ENCODE measurements at regions not wholly inside any gene's neighbourhood (a gene's known extent, or its start where the extent isn't known, plus 50 kb on each side); places are given as distances from the start of the nearest gene placed in this dataset.

GRCh38 chr6:164756142-164756541 lies 553.3 kb downstream of the C6orf118 start:
- DNase-seq (ENCODE audit: low spot score in 2 of 2) = no peak
- Histone ChIP-seq H3K4me1 (no peaks in the 10 kb centered on the region), H3K4me3 (no peak overlapping the region), H3K36me3 (no peaks in the 10 kb centered on the region), H3K9me3 (no peaks in the 10 kb centered on the region), H3K27me3 (no peaks in the 10 kb centered on the region), H3K27ac (no peak overlapping the region)
- 67 to 69% methylated on average over 3 of the region's 3 CpGs for WGBS, 2 donors
- TF ChIP-seq CTCF (IDR thresholded peaks at IDR 0.05) (no peak), POLR2A (IDR thresholded peaks at IDR 0.05) (no peak), EP300 (IDR thresholded peaks at IDR 0.05) (no peak)

GRCh38 chr6:164753517-164753916 lies 555.9 kb downstream of the C6orf118 start:
- Histone ChIP-seq H3K27ac (no peak overlapping the region), H3K36me3 (no peaks in the 10 kb centered on the region), H3K4me1 (peaks cover 0 to 9% (median 0%) of the 10 kb centered on the region in 4 donors), H3K9me3 (no peaks in the 10 kb centered on the region), H3K27me3 (no peaks in the 10 kb centered on the region), H3K4me3 (no peak overlapping the region)
- TF ChIP-seq POLR2A (IDR thresholded peaks at IDR 0.05) (no peak), CTCF (IDR thresholded peaks at IDR 0.05) (no peak), EP300 (IDR thresholded peaks at IDR 0.05) (no peak)
- DNase-seq (ENCODE audit: low spot score in 2 of 2) = no peak

DNA sequence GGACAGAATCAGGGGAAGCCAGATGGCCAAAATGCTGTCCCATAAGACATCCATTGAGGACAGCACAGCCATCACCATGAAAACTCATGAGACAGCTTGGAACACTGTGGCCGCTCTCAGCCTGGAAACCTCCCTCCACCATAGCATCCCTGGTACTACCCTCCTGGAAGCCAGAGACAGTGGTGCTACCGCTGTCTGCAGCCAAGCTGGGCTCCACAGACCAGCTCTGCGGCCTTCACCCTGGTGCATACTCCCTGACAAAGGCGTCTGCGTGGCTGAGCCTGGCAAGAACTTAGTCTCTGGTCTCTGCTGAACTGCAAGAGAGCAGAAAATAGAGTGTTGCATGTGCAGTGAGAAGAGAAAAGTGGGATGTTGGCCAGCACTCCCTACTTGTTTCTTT lies 558.0 kb downstream of the C6orf118 start:
- 88 to 90% methylated on average over 5 of the region's 5 CpGs for WGBS, 2 donors
- Histone ChIP-seq H3K36me3 (no peaks in the 10 kb centered on the region), H3K27ac (no peak overlapping the region), H3K27me3 (no peaks in the 10 kb centered on the region), H3K4me1 (peaks cover 0 to 9% (median 0%) of the 10 kb centered on the region in 4 donors), H3K9me3 (no peaks in the 10 kb centered on the region), H3K4me3 (no peak overlapping the region)
- DNase-seq (ENCODE audit: low spot score in 2 of 2) = no peak
- TF ChIP-seq POLR2A (IDR thresholded peaks at IDR 0.05) (no peak), CTCF (IDR thresholded peaks at IDR 0.05) (no peak), EP300 (IDR thresholded peaks at IDR 0.05) (no peak)

GRCh38 chr6:164750128-164750527 lies 559.3 kb downstream of the C6orf118 start:
- WGBS, 2 donors = 77 to 93% methylated on average over 3 of the region's 3 CpGs
- Histone ChIP-seq H3K27me3 (no peaks in the 10 kb centered on the region), H3K27ac (no peak overlapping the region), H3K4me3 (no peak overlapping the region), H3K9me3 (no peaks in the 10 kb centered on the region), H3K4me1 (peaks cover 0 to 9% (median 0%) of the 10 kb centered on the region in 4 donors), H3K36me3 (no peaks in the 10 kb centered on the region)
- no peak for TF ChIP-seq POLR2A (IDR thresholded peaks at IDR 0.05)
- TF ChIP-seq EP300 (IDR thresholded peaks at IDR 0.05) = no peak
- no peak for TF ChIP-seq CTCF (IDR thresholded peaks at IDR 0.05)
- no peak for DNase-seq (ENCODE audit: low spot score in 2 of 2)

- H3K4me3 ChIP-seq = no peak overlapping the region
- 29 to 39% methylated on average over 9 of the region's 9 CpGs for WGBS, 2 donors
Measured at GRCh38 chr6:164749221-164750064, 560.0 kb downstream of the C6orf118 start.

More at GRCh38 chr6:164749221-164750064, 560.0 kb downstream of the C6orf118 start:
- peak in 1 of 2 donors; percentile 18 for DNase-seq (ENCODE audit: low spot score in 2 of 2)
- Histone ChIP-seq H3K9me3 (no peaks in the 10 kb centered on the region), H3K4me1 (peaks cover 0 to 9% (median 0%) of the 10 kb centered on the region in 4 donors), H3K27me3 (no peaks in the 10 kb centered on the region), H3K36me3 (no peaks in the 10 kb centered on the region), H3K27ac (no peak overlapping the region)
- TF ChIP-seq EP300 (IDR thresholded peaks at IDR 0.05) = no peak
- no peak for TF ChIP-seq CTCF (IDR thresholded peaks at IDR 0.05)
- TF ChIP-seq POLR2A (IDR thresholded peaks at IDR 0.05) = no peak

All from tibial nerve (tissue), 4 donors.